Omental fat pad (tissue), 3 donors: ENCODE measurements at regions not wholly inside any gene's neighbourhood (a gene's known extent, or its start where the extent isn't known, plus 50 kb on each side); places are given as distances from the start of the nearest gene placed in this dataset.

Source experiments
- ATAC-seq: fragments of 150-250 bp; one replicate; pipeline ENCODE4 v1.9.1; 2016; ENCODE audit warnings: mild to moderate bottlenecking, moderate library complexity; ENCODE audit not compliant: low FRiP score
- DNase-seq: peaks from one replicate; pipeline ENCODE4 v3.0.0-alpha.2; 2019; ENCODE audit warnings: low spot score
- TF ChIP-seq, protein P1 (sequence below), 3 donors: fragments of 450-650 bp; IDR thresholded peaks; one replicate each; pipeline ENCODE4 v1.5.1; 2016 to 2017; ENCODE audit warnings: antibody characterized with exemption in 3 of 3, mild to moderate bottlenecking in 3 of 3, moderate library complexity in 2 of 3

- ATAC-seq (no peak), DNase-seq (no peak)
- TF ChIP-seq, protein P1, sequence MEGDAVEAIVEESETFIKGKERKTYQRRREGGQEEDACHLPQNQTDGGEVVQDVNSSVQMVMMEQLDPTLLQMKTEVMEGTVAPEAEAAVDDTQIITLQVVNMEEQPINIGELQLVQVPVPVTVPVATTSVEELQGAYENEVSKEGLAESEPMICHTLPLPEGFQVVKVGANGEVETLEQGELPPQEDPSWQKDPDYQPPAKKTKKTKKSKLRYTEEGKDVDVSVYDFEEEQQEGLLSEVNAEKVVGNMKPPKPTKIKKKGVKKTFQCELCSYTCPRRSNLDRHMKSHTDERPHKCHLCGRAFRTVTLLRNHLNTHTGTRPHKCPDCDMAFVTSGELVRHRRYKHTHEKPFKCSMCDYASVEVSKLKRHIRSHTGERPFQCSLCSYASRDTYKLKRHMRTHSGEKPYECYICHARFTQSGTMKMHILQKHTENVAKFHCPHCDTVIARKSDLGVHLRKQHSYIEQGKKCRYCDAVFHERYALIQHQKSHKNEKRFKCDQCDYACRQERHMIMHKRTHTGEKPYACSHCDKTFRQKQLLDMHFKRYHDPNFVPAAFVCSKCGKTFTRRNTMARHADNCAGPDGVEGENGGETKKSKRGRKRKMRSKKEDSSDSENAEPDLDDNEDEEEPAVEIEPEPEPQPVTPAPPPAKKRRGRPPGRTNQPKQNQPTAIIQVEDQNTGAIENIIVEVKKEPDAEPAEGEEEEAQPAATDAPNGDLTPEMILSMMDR (IDR thresholded peaks at IDR 0.05) = no peak
Observed at GRCh38 chr16:86713021-86713631, 134.8 kb downstream of the FOXL1 start.

DNA sequence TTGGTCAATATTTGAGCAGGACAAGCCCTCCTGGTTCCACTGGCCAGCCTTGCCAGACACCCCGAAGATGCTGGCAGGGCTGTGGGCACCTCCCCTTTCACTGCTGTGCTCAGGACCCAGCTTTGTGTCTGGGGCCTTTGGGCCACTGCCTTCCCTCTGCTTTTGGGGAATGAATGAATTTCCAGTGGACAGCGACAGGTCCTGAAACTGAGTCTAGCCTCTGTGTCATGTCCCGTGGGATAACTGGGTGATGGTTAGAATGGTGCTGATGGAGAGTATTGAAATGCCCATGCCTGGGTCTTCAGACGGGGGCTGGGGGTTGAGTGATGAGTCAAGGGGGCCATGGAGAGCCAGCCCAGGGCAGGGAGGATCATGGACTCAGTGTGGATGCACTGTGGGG is 135.8 kb downstream of the FOXL1 start:
- ATAC-seq (no peak), DNase-seq (no peak)
- TF ChIP-seq, protein P1 (IDR thresholded peaks at IDR 0.05) = no peak

- TF ChIP-seq, protein P1 (IDR thresholded peaks at IDR 0.05) = no peak
- ATAC-seq = no peak
- DNase-seq = no peak
Observed at GRCh38 chr16:86716649-86717048, 138.3 kb downstream of the FOXL1 start.

- TF ChIP-seq, protein P1 (IDR thresholded peaks at IDR 0.05) = no peak
- no peak for DNase-seq
- ATAC-seq = no peak
Observed at GRCh38 chr16:86718118-86718517, 139.8 kb downstream of the FOXL1 start.

- no peak for ATAC-seq
- TF ChIP-seq, protein P1 (IDR thresholded peaks at IDR 0.05) = no peak
- DNase-seq = no peak
Observed at GRCh38 chr16:86722970-86723369, 144.6 kb downstream of the FOXL1 start.

GRCh38 chr16:86723689-86724088 is 145.3 kb downstream of the FOXL1 start:
- TF ChIP-seq, protein P1 (IDR thresholded peaks at IDR 0.05) = no peak
- DNase-seq (no peak), ATAC-seq (no peak)

- ATAC-seq = no peak
- no peak for DNase-seq
- TF ChIP-seq, protein P1 (IDR thresholded peaks at IDR 0.05) = no peak
Observed at GRCh38 chr16:86725401-86725800, 147.1 kb downstream of the FOXL1 start.
